ENCODE measurements at regions not wholly inside any gene's neighbourhood (a gene's known extent, or its start where the extent isn't known, plus 50 kb on each side); places are given as distances from the start of the nearest gene placed in this dataset.
"Not testable (repeated sequence)": the region's sequence is repeated elsewhere in the genome, so short reads cannot be mapped to it uniquely, and the experiment has no call there.

DNA sequence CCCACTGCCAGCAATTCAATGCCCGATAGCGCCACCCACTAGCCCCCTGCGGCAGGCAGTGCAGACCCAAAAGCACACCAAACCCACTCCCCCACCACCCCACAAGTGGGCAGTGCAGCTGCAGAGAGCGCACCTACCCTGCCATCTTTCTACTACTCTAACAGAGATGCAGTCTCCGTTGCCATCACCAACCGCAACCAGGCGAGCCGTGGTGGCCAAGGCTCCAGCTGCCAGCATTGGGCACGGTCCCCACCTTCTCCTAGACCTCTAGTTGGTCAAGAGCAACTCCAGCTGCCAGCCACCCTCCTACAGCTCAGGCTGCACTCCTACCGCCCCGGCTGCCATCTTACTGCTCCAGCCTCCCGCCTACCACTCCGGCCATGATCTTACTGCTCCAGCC is 236.9 kb upstream of the POTED start:
- H3K36me3 ChIP-seq (ENCODE audit: control insufficient read depth, insufficient read depth, low read length); H3K4me1 ChIP-seq (ENCODE audit: control insufficient read depth, insufficient read depth, low read length); H3K9me3 ChIP-seq (replicated peaks; ENCODE audit: control insufficient read depth, low read depth, low read length); H3K4me3 ChIP-seq (ENCODE audit: low read length); H3K27me3 ChIP-seq (ENCODE audit: control insufficient read depth, insufficient read depth, low read length); H3K27ac ChIP-seq (ENCODE audit: low read length); DNase-seq: not testable (repeated sequence)
- WGBS (ENCODE audit: insufficient coverage), result 74% methylated on average over 6 of the region's 13 CpGs

DNA sequence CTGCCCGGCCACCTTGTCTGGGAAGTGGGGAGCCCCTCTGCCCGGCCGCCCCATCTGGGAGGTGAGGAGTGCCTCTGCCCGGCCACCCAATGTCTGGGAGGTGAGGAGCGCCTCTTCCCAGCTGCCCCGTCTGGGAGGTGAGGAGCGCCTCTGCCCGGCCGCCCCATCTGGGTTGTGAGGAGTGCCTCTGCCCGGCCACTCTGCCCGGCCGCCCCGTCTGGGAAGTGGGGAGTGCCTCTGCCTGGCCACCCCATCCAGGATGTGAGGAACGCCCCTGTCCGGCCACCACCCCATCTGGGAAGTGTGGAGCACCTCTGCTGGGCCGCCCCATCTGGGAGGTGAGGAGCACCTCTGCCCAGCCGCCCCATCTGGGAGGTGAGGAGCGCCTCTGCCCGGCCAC is 230.6 kb upstream of the POTED start:
- not testable (repeated sequence) for DNase-seq; H3K4me1 ChIP-seq (ENCODE audit: control insufficient read depth, insufficient read depth, low read length); H3K9me3 ChIP-seq (replicated peaks; ENCODE audit: control insufficient read depth, low read depth, low read length); H3K36me3 ChIP-seq (ENCODE audit: control insufficient read depth, insufficient read depth, low read length); H3K4me3 ChIP-seq (ENCODE audit: low read length); H3K27ac ChIP-seq (ENCODE audit: low read length); H3K27me3 ChIP-seq (ENCODE audit: control insufficient read depth, insufficient read depth, low read length)
- 74% methylated on average over 15 of the region's 19 CpGs for WGBS (ENCODE audit: insufficient coverage)

DNA sequence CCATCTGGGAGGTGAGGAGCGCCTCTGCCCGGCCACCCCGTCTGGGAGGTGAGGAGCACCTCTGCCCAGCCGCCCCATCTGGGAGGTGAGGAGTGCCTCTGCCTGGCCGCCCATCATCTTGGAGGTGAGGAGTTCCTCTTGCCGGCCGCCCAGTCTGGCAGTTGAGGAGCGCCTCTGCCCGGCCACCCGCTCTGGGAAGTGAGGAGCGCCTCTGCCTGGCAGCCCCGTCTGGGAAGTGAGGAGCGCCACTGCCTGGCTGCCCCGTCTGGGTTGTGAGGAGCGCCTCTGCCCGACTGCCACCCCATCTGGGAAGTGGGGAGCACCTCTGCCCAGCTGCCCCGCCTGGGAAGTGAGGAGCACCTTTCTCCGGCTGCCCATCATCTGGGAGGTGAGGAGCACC is 230.0 kb upstream of the POTED start:
- WGBS (ENCODE audit: insufficient coverage), result 84% methylated on average over 14 of the region's 18 CpGs

DNA sequence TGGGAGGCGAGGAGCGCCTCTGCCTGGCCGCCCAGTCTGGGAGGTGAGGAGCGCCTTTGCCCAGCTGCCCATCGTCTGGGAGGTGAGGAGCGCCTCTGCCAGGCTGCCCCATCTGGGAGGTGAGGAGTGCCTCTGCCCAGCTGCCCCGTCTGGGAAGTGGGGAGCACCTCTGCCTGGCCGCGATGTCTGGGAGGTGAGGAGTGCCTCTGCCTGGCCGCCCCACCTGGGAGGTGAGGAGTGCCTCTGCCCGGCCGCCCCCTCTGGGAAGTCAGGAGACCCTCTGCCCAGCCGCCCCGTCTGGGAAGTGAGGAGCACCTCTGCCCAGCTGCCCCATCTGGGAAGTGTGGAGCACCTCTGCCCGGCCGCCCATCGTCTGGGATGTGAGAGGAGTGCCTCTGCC is 229.0 kb upstream of the POTED start:
- H3K9me3 ChIP-seq (replicated peaks; ENCODE audit: control insufficient read depth, low read depth, low read length); H3K27me3 ChIP-seq (ENCODE audit: control insufficient read depth, insufficient read depth, low read length); DNase-seq; H3K4me1 ChIP-seq (ENCODE audit: control insufficient read depth, insufficient read depth, low read length); H3K36me3 ChIP-seq (ENCODE audit: control insufficient read depth, insufficient read depth, low read length); H3K27ac ChIP-seq (ENCODE audit: low read length); H3K4me3 ChIP-seq (ENCODE audit: low read length): not testable (repeated sequence)
- 82% methylated on average over 10 of the region's 17 CpGs for WGBS (ENCODE audit: insufficient coverage)

More for the DNA sequence above, 230.0 kb upstream of the POTED start:
- not testable (repeated sequence) for DNase-seq; H3K36me3 ChIP-seq (ENCODE audit: control insufficient read depth, insufficient read depth, low read length); H3K27me3 ChIP-seq (ENCODE audit: control insufficient read depth, insufficient read depth, low read length); H3K4me3 ChIP-seq (ENCODE audit: low read length); H3K9me3 ChIP-seq (replicated peaks; ENCODE audit: control insufficient read depth, low read depth, low read length); H3K27ac ChIP-seq (ENCODE audit: low read length); H3K4me1 ChIP-seq (ENCODE audit: control insufficient read depth, insufficient read depth, low read length)

DNA sequence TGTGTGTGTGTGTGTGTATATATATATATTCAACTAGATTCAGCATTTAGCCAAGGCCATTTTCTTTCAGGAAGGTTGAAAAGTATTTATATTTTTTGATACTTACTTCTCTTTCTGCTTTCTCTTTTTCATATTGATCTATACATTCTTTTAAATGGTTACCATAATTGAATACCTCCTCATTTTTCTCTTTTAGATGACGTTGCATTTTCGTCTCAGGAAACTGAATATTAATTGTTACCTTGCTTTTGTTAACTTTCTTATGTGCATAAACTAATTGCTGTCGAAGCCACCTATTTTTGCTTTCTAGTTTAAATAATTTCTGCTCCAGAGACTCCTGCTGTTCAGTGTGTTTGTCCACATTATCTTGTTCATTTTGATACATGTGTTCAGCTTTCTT is 225.4 kb upstream of the POTED start:
- H3K36me3 ChIP-seq (ENCODE audit: control insufficient read depth, insufficient read depth, low read length); H3K4me1 ChIP-seq (ENCODE audit: control insufficient read depth, insufficient read depth, low read length); H3K4me3 ChIP-seq (ENCODE audit: low read length); DNase-seq; H3K27ac ChIP-seq (ENCODE audit: low read length); H3K9me3 ChIP-seq (replicated peaks; ENCODE audit: control insufficient read depth, low read depth, low read length); H3K27me3 ChIP-seq (ENCODE audit: control insufficient read depth, insufficient read depth, low read length): not testable (repeated sequence)
- no CpG with 5 or more reads among the region's 3 CpGs for WGBS (ENCODE audit: insufficient coverage)

DNA sequence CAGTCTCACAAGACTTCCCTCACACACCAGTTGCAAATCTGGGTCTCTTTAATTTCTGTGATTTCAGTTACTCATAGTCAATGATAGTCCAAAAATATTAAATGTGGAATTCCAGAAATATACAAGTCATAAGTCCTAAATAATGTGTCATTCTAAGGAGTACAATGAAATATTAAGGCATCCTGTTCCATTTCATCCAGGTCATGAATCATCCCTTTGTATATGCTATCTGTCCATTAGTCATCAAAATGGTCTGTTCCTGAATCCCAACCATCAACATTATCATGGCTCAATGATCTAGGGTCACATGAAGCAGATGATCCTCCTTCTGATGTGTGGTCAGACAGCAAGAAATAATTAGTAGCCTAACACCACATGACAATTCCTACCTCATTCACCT is 200.4 kb upstream of the POTED start:
- H3K9me3 ChIP-seq (replicated peaks; ENCODE audit: control insufficient read depth, low read depth, low read length); DNase-seq; H3K4me1 ChIP-seq (ENCODE audit: control insufficient read depth, insufficient read depth, low read length); H3K4me3 ChIP-seq (ENCODE audit: low read length); H3K27ac ChIP-seq (ENCODE audit: low read length); H3K36me3 ChIP-seq (ENCODE audit: control insufficient read depth, insufficient read depth, low read length); H3K27me3 ChIP-seq (ENCODE audit: control insufficient read depth, insufficient read depth, low read length): not testable (repeated sequence)

DNA sequence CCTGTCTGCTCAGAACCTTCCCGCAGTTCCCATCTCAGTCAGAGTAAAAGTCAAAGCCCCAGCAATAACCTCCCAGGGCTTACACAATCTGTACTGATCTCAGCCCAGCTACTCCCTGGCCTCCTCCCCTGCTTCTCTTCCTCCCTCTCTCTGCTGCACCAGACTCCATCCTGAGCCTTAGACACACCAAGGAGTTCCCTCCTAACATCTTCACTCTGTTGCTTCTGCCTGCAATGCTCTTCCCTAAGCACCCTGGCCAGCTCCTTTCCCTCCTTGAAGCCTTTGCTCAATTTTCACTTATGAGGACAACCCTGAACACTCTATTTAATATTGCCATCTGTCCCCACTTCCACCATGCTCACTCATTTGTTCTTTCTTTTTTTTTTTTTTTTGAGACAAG is 173.7 kb upstream of the POTED start:
- 83% methylated on average over 1 of the region's 1 CpG for WGBS (ENCODE audit: insufficient coverage)
- not testable (repeated sequence) for H3K4me3 ChIP-seq (ENCODE audit: low read length)

DNA sequence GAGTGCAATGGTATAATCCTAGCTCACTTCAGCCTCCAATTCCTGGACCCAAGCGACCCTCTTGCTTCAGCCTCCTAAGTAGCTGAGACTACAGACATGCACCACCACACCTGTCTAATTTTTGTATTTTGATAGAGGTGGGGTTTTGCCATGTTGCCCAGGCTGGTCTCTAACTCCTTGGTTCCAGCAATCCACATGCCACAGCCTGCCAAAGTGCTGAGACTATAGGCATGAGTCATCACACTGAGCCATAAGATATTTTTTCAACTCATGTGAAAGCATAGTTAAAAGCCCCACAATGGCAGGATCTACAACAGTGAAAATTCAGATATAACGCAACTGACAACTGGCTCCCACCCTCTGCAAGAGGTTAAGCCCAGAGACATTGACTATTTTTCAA is 161.8 kb upstream of the POTED start:
- not testable (repeated sequence) for H3K4me1 ChIP-seq (ENCODE audit: control insufficient read depth, insufficient read depth, low read length); DNase-seq; H3K27me3 ChIP-seq (ENCODE audit: control insufficient read depth, insufficient read depth, low read length); H3K9me3 ChIP-seq (replicated peaks; ENCODE audit: control insufficient read depth, low read depth, low read length); H3K4me3 ChIP-seq (ENCODE audit: low read length); H3K36me3 ChIP-seq (ENCODE audit: control insufficient read depth, insufficient read depth, low read length); H3K27ac ChIP-seq (ENCODE audit: low read length)
- WGBS (ENCODE audit: insufficient coverage), result no CpG with 5 or more reads among the region's 2 CpGs

More for the DNA sequence above, 173.7 kb upstream of the POTED start:
- not testable (repeated sequence) for H3K36me3 ChIP-seq (ENCODE audit: control insufficient read depth, insufficient read depth, low read length); DNase-seq; H3K27ac ChIP-seq (ENCODE audit: low read length); H3K9me3 ChIP-seq (replicated peaks; ENCODE audit: control insufficient read depth, low read depth, low read length); H3K4me1 ChIP-seq (ENCODE audit: control insufficient read depth, insufficient read depth, low read length); H3K27me3 ChIP-seq (ENCODE audit: control insufficient read depth, insufficient read depth, low read length)

DNA sequence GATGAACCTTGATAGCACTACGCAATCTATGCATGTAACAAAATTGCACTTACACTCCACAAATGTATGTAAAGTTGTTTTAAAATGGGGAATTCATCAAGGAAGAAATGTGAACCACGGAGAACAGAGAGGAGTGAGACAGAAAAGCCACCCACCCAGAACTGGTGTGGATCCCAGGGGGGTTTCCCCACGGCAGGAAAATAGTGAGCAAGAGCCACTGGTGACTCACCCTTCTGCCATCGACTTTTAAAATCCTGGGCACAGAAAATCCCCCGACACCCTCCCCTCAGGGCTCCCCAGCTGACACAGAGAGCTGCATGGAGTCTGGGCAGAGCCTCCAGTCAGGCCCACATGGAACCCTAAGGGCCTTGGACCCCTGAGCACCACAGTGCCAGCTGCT is 146.0 kb upstream of the POTED start:
- DNase-seq; H3K27me3 ChIP-seq (ENCODE audit: control insufficient read depth, insufficient read depth, low read length); H3K27ac ChIP-seq (ENCODE audit: low read length); H3K4me3 ChIP-seq (ENCODE audit: low read length); H3K36me3 ChIP-seq (ENCODE audit: control insufficient read depth, insufficient read depth, low read length); H3K4me1 ChIP-seq (ENCODE audit: control insufficient read depth, insufficient read depth, low read length); H3K9me3 ChIP-seq (replicated peaks; ENCODE audit: control insufficient read depth, low read depth, low read length): not testable (repeated sequence)
- no CpG with 5 or more reads among the region's 5 CpGs for WGBS (ENCODE audit: insufficient coverage)

Data from muscle of leg (tissue), 3 donors.